Calu3 (cell line): ENCODE measurements at regions not wholly inside any gene's neighbourhood (a gene's known extent, or its start where the extent isn't known, plus 50 kb on each side); places are given as distances from the start of the nearest gene placed in this dataset.

Source experiments
- BruUV-seq: library from RNA; stranded (reverse); fragments of 400-500 nt; replicated peaks from 2 replicates; lab custom pipeline; 2021; lab: Mats Ljungman, UMichigan
- CTCF ChIA-PET: fragments of 300-600 bp; sonication (Branson Sonifier 250); formaldehyde crosslinking; loops from one replicate; lab custom pipeline; 2022; ENCODE audit warnings: antibody characterized with exemption; lab: Charles Lee
- DNase-seq: peaks from one replicate; pipeline ENCODE4 v3.0.0; 2022
- H3K27ac Mint-ChIP-seq: one replicate; pipeline ENCODE4 v1.8.0; 2022; ENCODE audit warnings: mixed read lengths; ENCODE audit not compliant: unreplicated experiment
- H3K27me3 Mint-ChIP-seq: one replicate; pipeline ENCODE4 v1.8.0; 2022; ENCODE audit warnings: mixed read lengths; ENCODE audit not compliant: unreplicated experiment
- H3K36me3 Mint-ChIP-seq: one replicate; pipeline ENCODE4 v1.8.0; 2022; ENCODE audit warnings: mild to moderate bottlenecking, moderate library complexity, mixed read lengths; ENCODE audit not compliant: insufficient read depth, unreplicated experiment
- H3K4me1 Mint-ChIP-seq: one replicate; pipeline ENCODE4 v1.8.0; 2022; ENCODE audit warnings: mild to moderate bottlenecking, low read depth, mixed read lengths; ENCODE audit not compliant: unreplicated experiment
- H3K4me3 Mint-ChIP-seq: one replicate; pipeline ENCODE4 v1.8.0; 2022; ENCODE audit warnings: mild to moderate bottlenecking, low read depth, moderate library complexity, mixed read lengths; ENCODE audit not compliant: unreplicated experiment
- H3K9me3 Mint-ChIP-seq: one replicate; pipeline ENCODE4 v1.8.0; 2022; ENCODE audit warnings: low read depth, mixed read lengths; ENCODE audit not compliant: unreplicated experiment
- CTCF ChIP-seq: fragments of 200-600 bp; IDR thresholded peaks from one replicate; pipeline ENCODE4 v1.8.0; 2022; ENCODE audit warnings: antibody characterized with exemption; ENCODE audit not compliant: unreplicated experiment
- intact Hi-C: fragments of 100-400 bp; cut with micrococcal nuclease; formaldehyde crosslinking; loops from one replicate; pipeline ENCODE4 v1.10.0; 2022; ENCODE audit not compliant: unreplicated experiment

GRCh38 chr2:160876765-160877164 lies 283.5 kb upstream of the TANK start:
- Mint-ChIP-seq H3K36me3 (no peaks in the 10 kb centered on the region), H3K4me1 (peaks cover 8% of the 10 kb centered on the region), H3K4me3 (no peak overlapping the region), H3K9me3 (no peaks in the 10 kb centered on the region), H3K27ac (no peak overlapping the region), H3K27me3 (no peaks in the 10 kb centered on the region)
- TF ChIP-seq CTCF, result no peak
- no peak for DNase-seq
- BruUV-seq, result no TSS peak
- CTCF ChIA-PET, result no interaction called here
- intact Hi-C loops, result no loop called here

GRCh38 chr2:160878618-160879017 lies 281.6 kb upstream of the TANK start:
- TF ChIP-seq CTCF, result no peak
- DNase-seq, result no peak
- Mint-ChIP-seq H3K4me1 (peaks cover 8% of the 10 kb centered on the region), H3K9me3 (peaks cover 2% of the 10 kb centered on the region), H3K4me3 (no peak overlapping the region), H3K27ac (no peak overlapping the region), H3K36me3 (no peaks in the 10 kb centered on the region), H3K27me3 (no peaks in the 10 kb centered on the region)
- CTCF ChIA-PET, result no interaction called here
- BruUV-seq, result no TSS peak
- intact Hi-C loops, result no loop called here

GRCh38 chr2:160882906-160883305 lies 277.3 kb upstream of the TANK start:
- H3K4me1 Mint-ChIP-seq, result peaks cover 8% of the 10 kb centered on the region

GRCh38 chr2:160884056-160884455 lies 276.2 kb upstream of the TANK start:
- no peak for DNase-seq
- Mint-ChIP-seq H3K36me3 (no peaks in the 10 kb centered on the region), H3K27ac (no peak overlapping the region), H3K4me3 (no peak overlapping the region), H3K4me1 (peaks cover 8% of the 10 kb centered on the region), H3K9me3 (peaks cover 2% of the 10 kb centered on the region), H3K27me3 (no peaks in the 10 kb centered on the region)
- CTCF ChIA-PET, result no interaction called here
- BruUV-seq, result no TSS peak
- intact Hi-C loops, result no loop called here
- no peak for TF ChIP-seq CTCF

More at GRCh38 chr2:160882906-160883305, 277.3 kb upstream of the TANK start:
- intact Hi-C loops, result no loop called here
- Mint-ChIP-seq H3K27ac (no peak overlapping the region), H3K4me3 (no peak overlapping the region), H3K9me3 (peaks cover 2% of the 10 kb centered on the region), H3K36me3 (no peaks in the 10 kb centered on the region), H3K27me3 (no peaks in the 10 kb centered on the region)
- CTCF ChIA-PET, result no interaction called here
- TF ChIP-seq CTCF, result no peak
- no TSS peak for BruUV-seq
- DNase-seq, result no peak
